Skeletal muscle satellite cell (primary cell): ENCODE measurements at regions not wholly inside any gene's neighbourhood (a gene's known extent, or its start where the extent isn't known, plus 50 kb on each side); places are given as distances from the start of the nearest gene placed in this dataset.
"Not testable (repeated sequence)": the region's sequence is repeated elsewhere in the genome, so short reads cannot be mapped to it uniquely, and the experiment has no call there.

Experiments
- H3K27me3 ChIP-seq: 2 replicates; pipeline ENCODE4 v1.7.0; 2013; ENCODE audit warnings: low read length; ENCODE audit not compliant: control insufficient read depth, insufficient read depth
- H3K36me3 ChIP-seq: 2 replicates; pipeline ENCODE4 v1.7.0; 2013; ENCODE audit warnings: mild to moderate bottlenecking, control low read depth, low read length; ENCODE audit not compliant: insufficient read depth
- H3K4me1 ChIP-seq: 2 replicates; pipeline ENCODE4 v1.7.0; 2013; ENCODE audit warnings: low read length; ENCODE audit not compliant: control insufficient read depth, insufficient read depth
- H3K4me2 ChIP-seq: 2 replicates; pipeline ENCODE4 v1.7.0; 2013; ENCODE audit warnings: mild to moderate bottlenecking, low read length
- H3K4me3 ChIP-seq: 2 replicates; pipeline ENCODE4 v1.7.0; 2013; ENCODE audit warnings: low read length
- H3K9ac ChIP-seq: 2 replicates; pipeline ENCODE4 v1.7.0; 2013; ENCODE audit warnings: mild to moderate bottlenecking, low read depth, low read length, moderate library complexity
- H3K9me3 ChIP-seq: replicated peaks from 2 replicates; pipeline ENCODE4 v1.7.0; 2013; ENCODE audit warnings: mild to moderate bottlenecking, control low read depth, low read length

GRCh38 chr7:101714097-101714496 lies 85.0 kb upstream of the MYL10 start:
- Histone ChIP-seq H3K4me1 (peaks cover 15% of the 10 kb centered on the region), H3K4me2 (no peak overlapping the region)

GRCh38 chr7:101717628-101718357 lies 88.7 kb upstream of the MYL10 start:
- Histone ChIP-seq H3K4me3 (no peak overlapping the region), H3K36me3 (no peaks in the 10 kb centered on the region), H3K9me3 (no peaks in the 10 kb centered on the region), H3K4me2 (peak overlapping the region; percentile 47), H3K4me1 (peaks cover 15% of the 10 kb centered on the region), H3K27me3 (no peaks in the 10 kb centered on the region), H3K9ac (peak overlapping the region; percentile 35)

More at GRCh38 chr7:101714097-101714496, 85.0 kb upstream of the MYL10 start:
- Histone ChIP-seq H3K9me3 (no peaks in the 10 kb centered on the region), H3K36me3 (no peaks in the 10 kb centered on the region), H3K27me3 (peaks cover 5% of the 10 kb centered on the region), H3K9ac (no peak overlapping the region), H3K4me3 (no peak overlapping the region)

GRCh38 chr7:101718363-101719122 lies 89.4 kb upstream of the MYL10 start:
- no peaks in the 10 kb centered on the region for H3K36me3 ChIP-seq
- H3K4me1 ChIP-seq: peaks cover 15% of the 10 kb centered on the region
- H3K4me2 ChIP-seq: peak overlapping the region; percentile 47
- H3K4me3 ChIP-seq: no peak overlapping the region
- peak overlapping the region; percentile 17 for H3K9ac ChIP-seq
- no peaks in the 10 kb centered on the region for H3K27me3 ChIP-seq
- no peaks in the 10 kb centered on the region for H3K9me3 ChIP-seq

- H3K36me3 ChIP-seq: no peaks in the 10 kb centered on the region
- no peak overlapping the region for H3K9ac ChIP-seq
- H3K9me3 ChIP-seq: no peaks in the 10 kb centered on the region
- H3K4me3 ChIP-seq: no peak overlapping the region
- H3K27me3 ChIP-seq: peaks cover 4% of the 10 kb centered on the region
- H3K4me2 ChIP-seq: no peak overlapping the region
- H3K4me1 ChIP-seq: peaks cover 15% of the 10 kb centered on the region
Measured at GRCh38 chr7:101719123-101719470, 90.0 kb upstream of the MYL10 start.

- Histone ChIP-seq H3K4me1 (peaks cover 15% of the 10 kb centered on the region), H3K27me3 (peaks cover 8% of the 10 kb centered on the region), H3K4me2 (no peak overlapping the region), H3K36me3 (no peaks in the 10 kb centered on the region), H3K9me3 (no peaks in the 10 kb centered on the region), H3K9ac (no peak overlapping the region), H3K4me3 (no peak overlapping the region)
Measured at GRCh38 chr7:101720324-101720723, 91.2 kb upstream of the MYL10 start.

GRCh38 chr7:101722247-101722646 lies 93.2 kb upstream of the MYL10 start:
- no peaks in the 10 kb centered on the region for H3K9me3 ChIP-seq
- H3K4me3 ChIP-seq: no peak overlapping the region
- peaks cover 14% of the 10 kb centered on the region for H3K4me1 ChIP-seq
- no peaks in the 10 kb centered on the region for H3K36me3 ChIP-seq
- peaks cover 13% of the 10 kb centered on the region for H3K27me3 ChIP-seq
- no peak overlapping the region for H3K4me2 ChIP-seq
- H3K9ac ChIP-seq: no peak overlapping the region

GRCh38 chr7:101723835-101724234 lies 93.6 kb upstream of the CUX1 start:
- Histone ChIP-seq H3K9me3 (no peaks in the 10 kb centered on the region), H3K27me3 (peaks cover 13% of the 10 kb centered on the region), H3K4me3 (no peak overlapping the region), H3K4me1 (peaks cover 2% of the 10 kb centered on the region), H3K36me3 (no peaks in the 10 kb centered on the region), H3K4me2 (no peak overlapping the region), H3K9ac (no peak overlapping the region)

GRCh38 chr7:101724957-101725356 lies 92.5 kb upstream of the CUX1 start:
- no peak overlapping the region for H3K4me3 ChIP-seq
- no peaks in the 10 kb centered on the region for H3K9me3 ChIP-seq
- peaks cover 11% of the 10 kb centered on the region for H3K4me1 ChIP-seq
- no peak overlapping the region for H3K9ac ChIP-seq
- H3K4me2 ChIP-seq: no peak overlapping the region
- H3K27me3 ChIP-seq: peaks cover 13% of the 10 kb centered on the region
- no peaks in the 10 kb centered on the region for H3K36me3 ChIP-seq

- H3K9me3 ChIP-seq: no peaks in the 10 kb centered on the region
- H3K9ac ChIP-seq: no peak overlapping the region
- H3K36me3 ChIP-seq: no peaks in the 10 kb centered on the region
- H3K4me2 ChIP-seq: no peak overlapping the region
- peaks cover 13% of the 10 kb centered on the region for H3K27me3 ChIP-seq
- H3K4me1 ChIP-seq: peaks cover 13% of the 10 kb centered on the region
- H3K4me3 ChIP-seq: no peak overlapping the region
Measured at GRCh38 chr7:101725921-101726320, 91.5 kb upstream of the CUX1 start.

- Histone ChIP-seq H3K9ac (no peak overlapping the region), H3K27me3 (peaks cover 13% of the 10 kb centered on the region)
Measured at GRCh38 chr7:101727184-101727583, 90.2 kb upstream of the CUX1 start.

GRCh38 chr7:101728128-101728527 lies 89.3 kb upstream of the CUX1 start:
- H3K36me3 ChIP-seq: no peaks in the 10 kb centered on the region
- H3K9ac ChIP-seq: no peak overlapping the region
- H3K27me3 ChIP-seq: peaks cover 13% of the 10 kb centered on the region
- H3K4me1 ChIP-seq: peaks cover 13% of the 10 kb centered on the region
- H3K4me3 ChIP-seq: no peak overlapping the region
- H3K9me3 ChIP-seq: no peaks in the 10 kb centered on the region
- H3K4me2 ChIP-seq: no peak overlapping the region

More at GRCh38 chr7:101727184-101727583, 90.2 kb upstream of the CUX1 start:
- no peaks in the 10 kb centered on the region for H3K36me3 ChIP-seq
- no peak overlapping the region for H3K4me2 ChIP-seq
- H3K4me3 ChIP-seq: no peak overlapping the region
- H3K9me3 ChIP-seq: no peaks in the 10 kb centered on the region
- H3K4me1 ChIP-seq: peaks cover 13% of the 10 kb centered on the region

- Histone ChIP-seq H3K4me1 (peaks cover 19% of the 10 kb centered on the region), H3K9ac (peak overlapping the region; percentile 19), H3K27me3 (peaks cover 12% of the 10 kb centered on the region)
- not testable (repeated sequence) for H3K4me3 ChIP-seq, H3K4me2 ChIP-seq, H3K9me3 ChIP-seq, H3K36me3 ChIP-seq
Measured at GRCh38 chr7:101728873-101729240, 88.6 kb upstream of the CUX1 start.
